ENCODE measurements at regions not wholly inside any gene's neighbourhood (a gene's known extent, or its start where the extent isn't known, plus 50 kb on each side); places are given as distances from the start of the nearest gene placed in this dataset.

DNA sequence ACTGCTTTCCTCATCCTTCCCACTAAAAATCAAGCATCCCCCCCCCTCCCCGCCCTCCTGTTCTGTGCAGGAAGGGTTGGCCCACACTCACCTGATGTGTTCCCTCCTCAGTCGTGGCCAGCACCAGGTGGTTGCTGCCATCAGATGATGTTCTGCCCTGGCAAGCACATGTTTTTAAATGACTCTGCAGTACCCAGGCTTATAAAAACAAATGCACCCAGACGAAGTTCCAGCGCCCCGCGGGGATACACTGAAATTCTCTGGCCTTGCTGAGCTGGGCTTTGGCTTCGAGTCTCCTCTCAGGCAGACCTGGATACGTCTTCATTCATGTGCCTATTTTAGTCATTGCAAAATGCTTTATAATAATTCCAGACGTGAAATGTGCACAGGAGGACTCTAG lies 316.3 kb downstream of the DLEU7 start:
- TF ChIP-seq, protein P1, sequence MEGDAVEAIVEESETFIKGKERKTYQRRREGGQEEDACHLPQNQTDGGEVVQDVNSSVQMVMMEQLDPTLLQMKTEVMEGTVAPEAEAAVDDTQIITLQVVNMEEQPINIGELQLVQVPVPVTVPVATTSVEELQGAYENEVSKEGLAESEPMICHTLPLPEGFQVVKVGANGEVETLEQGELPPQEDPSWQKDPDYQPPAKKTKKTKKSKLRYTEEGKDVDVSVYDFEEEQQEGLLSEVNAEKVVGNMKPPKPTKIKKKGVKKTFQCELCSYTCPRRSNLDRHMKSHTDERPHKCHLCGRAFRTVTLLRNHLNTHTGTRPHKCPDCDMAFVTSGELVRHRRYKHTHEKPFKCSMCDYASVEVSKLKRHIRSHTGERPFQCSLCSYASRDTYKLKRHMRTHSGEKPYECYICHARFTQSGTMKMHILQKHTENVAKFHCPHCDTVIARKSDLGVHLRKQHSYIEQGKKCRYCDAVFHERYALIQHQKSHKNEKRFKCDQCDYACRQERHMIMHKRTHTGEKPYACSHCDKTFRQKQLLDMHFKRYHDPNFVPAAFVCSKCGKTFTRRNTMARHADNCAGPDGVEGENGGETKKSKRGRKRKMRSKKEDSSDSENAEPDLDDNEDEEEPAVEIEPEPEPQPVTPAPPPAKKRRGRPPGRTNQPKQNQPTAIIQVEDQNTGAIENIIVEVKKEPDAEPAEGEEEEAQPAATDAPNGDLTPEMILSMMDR (IDR thresholded peaks at IDR 0.05) = no peak
- TF ChIP-seq POLR2A (IDR thresholded peaks at IDR 0.05) (no peak), POLR2AphosphoS5 (IDR thresholded peaks at IDR 0.05; ENCODE audit: insufficient read depth in 1 of 2, low read depth in 1 of 2) (no peak)

Measured in vagina (tissue), 2 donors.